WTC11 (cell line): ENCODE measurements at regions not wholly inside any gene's neighbourhood (a gene's known extent, or its start where the extent isn't known, plus 50 kb on each side); places are given as distances from the start of the nearest gene placed in this dataset.

Source experiments
- ATAC-seq: fragments of 200-7000 bp; cut with Tn5 transposase; 2 replicates; pipeline ENCODE4 v1.10.0; 2021; ENCODE audit warnings: mild to moderate bottlenecking, moderate library complexity
- CTCF ChIA-PET: fragments of 300-600 bp; sonication (Branson Sonifier 250); formaldehyde crosslinking; loops from one replicate; lab custom pipeline; 2021; ENCODE audit warnings: antibody characterized with exemption; lab: Charles Lee
- POLR2A ChIA-PET: fragments of 350-600 bp; sonication (Branson Sonifier 250); formaldehyde crosslinking; loops from one replicate; lab custom pipeline; 2021; ENCODE audit warnings: antibody characterized with exemption; lab: Charles Lee
- DNase-seq: peaks from one replicate; pipeline ENCODE4 v3.0.0; 2021; ENCODE audit warnings: low spot score
- H3K27ac Mint-ChIP-seq: 2 replicates; pipeline ENCODE4 v1.8.0; 2021; ENCODE audit warnings: mixed read lengths
- H3K27me3 Mint-ChIP-seq: 2 replicates; pipeline ENCODE4 v1.8.0; 2021; ENCODE audit warnings: low read depth, mild to moderate bottlenecking, moderate library complexity, mixed read lengths
- H3K36me3 Mint-ChIP-seq: 2 replicates; pipeline ENCODE4 v1.8.0; 2021; ENCODE audit warnings: mixed read lengths
- H3K4me1 Mint-ChIP-seq: 2 replicates; pipeline ENCODE4 v1.8.0; 2022; ENCODE audit warnings: mixed read lengths
- H3K4me3 Mint-ChIP-seq: 2 replicates; pipeline ENCODE4 v1.8.0; 2021; ENCODE audit warnings: mild to moderate bottlenecking, moderate library complexity, mixed read lengths
- H3K9me3 Mint-ChIP-seq: 2 replicates; pipeline ENCODE4 v1.8.0; 2021; ENCODE audit warnings: mixed read lengths
- ATF1 ChIP-seq: sonication (generic); formaldehyde crosslinking; IDR thresholded peaks from 2 replicates; pipeline ENCODE4 v1.8.1; 2023; ENCODE audit warnings: mild to moderate bottlenecking, moderate library complexity, missing genetic modification reagents
- CBFB ChIP-seq: sonication (generic); formaldehyde crosslinking; IDR thresholded peaks from 2 replicates; pipeline ENCODE4 v1.8.1; 2022; ENCODE audit warnings: mild to moderate bottlenecking, low read depth, missing genetic modification reagents
- CREM ChIP-seq: sonication (generic); formaldehyde crosslinking; IDR thresholded peaks from 2 replicates; pipeline ENCODE4 v1.8.1; 2022; ENCODE audit warnings: mild to moderate bottlenecking, missing genetic modification reagents, moderate library complexity
- EMX1 ChIP-seq: fragments of 250-450 bp; sonication (Bioruptor Pico); IDR thresholded peaks from 2 replicates; pipeline ENCODE4 v1.8.0; 2021; ENCODE audit warnings: mild to moderate bottlenecking
- ESRRA ChIP-seq: sonication (generic); formaldehyde crosslinking; IDR thresholded peaks from 2 replicates; pipeline ENCODE4 v1.8.1; 2022; ENCODE audit warnings: mild to moderate bottlenecking, missing genetic modification reagents, borderline replicate concordance
- ETV6 ChIP-seq: sonication (generic); formaldehyde crosslinking; IDR thresholded peaks from 2 replicates; pipeline ENCODE4 v1.8.1; 2022; ENCODE audit warnings: mild to moderate bottlenecking, missing genetic modification reagents
- HMGA2 ChIP-seq: fragments of 250-450 bp; sonication (Bioruptor Pico); IDR thresholded peaks from 2 replicates; pipeline ENCODE4 v1.4.0; 2021; ENCODE audit warnings: mild to moderate bottlenecking, moderate library complexity
- HMGXB4 ChIP-seq: sonication (generic); formaldehyde crosslinking; IDR thresholded peaks from 2 replicates; pipeline ENCODE4 v1.8.1; 2023; ENCODE audit warnings: mild to moderate bottlenecking, moderate library complexity, missing genetic modification reagents
- JAZF1 ChIP-seq: fragments of 250-450 bp; sonication (Bioruptor Pico); IDR thresholded peaks from 2 replicates; pipeline ENCODE4 v1.9.0; 2021; ENCODE audit warnings: moderate library complexity, mild to moderate bottlenecking, inconsistent platforms
- MYBL2 ChIP-seq: sonication (generic); formaldehyde crosslinking; IDR thresholded peaks from 2 replicates; pipeline ENCODE4 v1.8.1; 2023; ENCODE audit warnings: mild to moderate bottlenecking, moderate library complexity, missing genetic modification reagents
- SP1 ChIP-seq: sonication (generic); formaldehyde crosslinking; conservative IDR thresholded peaks from 2 replicates; pipeline ENCODE4 v1.8.1; 2022; ENCODE audit warnings: missing genetic modification reagents
- TEAD4 ChIP-seq: sonication (generic); formaldehyde crosslinking; IDR thresholded peaks from 2 replicates; pipeline ENCODE4 v1.8.0; 2022; ENCODE audit warnings: mild to moderate bottlenecking, missing genetic modification reagents
- USF2 ChIP-seq: sonication (generic); formaldehyde crosslinking; IDR thresholded peaks from 2 replicates; pipeline ENCODE4 v1.8.1; 2023; ENCODE audit warnings: mild to moderate bottlenecking, missing genetic modification reagents, moderate library complexity
- ZNF416 ChIP-seq: fragments of 250-450 bp; sonication (Bioruptor Pico); IDR thresholded peaks from 2 replicates; pipeline ENCODE4 v1.9.0; 2021; ENCODE audit warnings: mild to moderate bottlenecking, inconsistent platforms
- TF ChIP-seq, protein P1 (sequence below): sonication (generic); formaldehyde crosslinking; IDR thresholded peaks from 2 replicates; pipeline ENCODE4 v1.8.1; 2023; ENCODE audit warnings: mild to moderate bottlenecking, missing genetic modification reagents
- TF ChIP-seq, protein P2 (sequence below): sonication (generic); formaldehyde crosslinking; IDR thresholded peaks from 2 replicates; pipeline ENCODE4 v1.8.1; 2022; ENCODE audit warnings: mild to moderate bottlenecking, missing genetic modification reagents, moderate library complexity, borderline replicate concordance
- TF ChIP-seq, protein P3 (sequence below): sonication (generic); formaldehyde crosslinking; IDR thresholded peaks from 2 replicates; pipeline ENCODE4 v1.8.0; 2023; ENCODE audit warnings: missing genetic modification reagents, mild to moderate bottlenecking, borderline replicate concordance
- TF ChIP-seq, protein P4 (sequence below): sonication (generic); formaldehyde crosslinking; IDR thresholded peaks from 2 replicates; pipeline ENCODE4 v1.8.1; 2022; ENCODE audit warnings: missing genetic modification reagents, borderline replicate concordance
- TF ChIP-seq, protein P5 (sequence below): fragments of 250-450 bp; sonication (Bioruptor Pico); conservative IDR thresholded peaks from 2 replicates; pipeline ENCODE4 v1.9.0; 2021; ENCODE audit warnings: mild to moderate bottlenecking
- TF ChIP-seq, protein P6 (sequence below): fragments of 250-450 bp; sonication (Bioruptor Pico); IDR thresholded peaks from 2 replicates; pipeline ENCODE4 v1.8.0; 2021; ENCODE audit warnings: mild to moderate bottlenecking

DNA sequence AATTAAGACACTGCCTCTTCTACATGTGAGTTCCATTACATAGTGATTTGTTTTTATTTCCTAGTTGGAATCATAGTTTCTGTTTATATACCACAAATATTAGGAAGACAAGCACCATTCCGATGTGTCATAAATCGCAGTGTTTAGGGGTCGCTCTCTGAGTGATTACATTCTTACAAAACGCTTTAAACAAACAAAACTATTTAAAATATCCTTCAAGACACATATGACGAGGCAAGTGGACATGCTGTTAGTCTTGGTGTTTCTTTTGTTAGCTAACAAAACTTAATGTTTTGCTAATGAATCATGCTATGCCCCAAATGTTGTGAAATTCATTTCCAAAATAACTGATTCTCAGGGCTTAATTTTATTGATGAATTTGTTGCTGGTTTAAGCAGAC, 1219.3 kb upstream of the PRKX start:
- ChIA-PET CTCF (no interaction called here), POLR2A (interaction anchor here (0.5 kb wide), 1 partner anchor 839 kb away, joined by 5 read pairs; no protein-coding TSS in a partner anchor)
- DNase-seq, result no peak
- Mint-ChIP-seq H3K9me3 (no peaks in the 10 kb centered on the region), H3K36me3 (no peaks in the 10 kb centered on the region), H3K27ac (no peak overlapping the region), H3K4me3 (no peak overlapping the region), H3K27me3 (no peaks in the 10 kb centered on the region), H3K4me1 (no peaks in the 10 kb centered on the region)
- no peak for ATAC-seq
- no peak for TF ChIP-seq USF2
- no peak for TF ChIP-seq CREM (CRISPR knock-in tag)
- no peak for TF ChIP-seq CBFB (CRISPR knock-in tag)
- no peak for TF ChIP-seq ATF1
- no peak for TF ChIP-seq TEAD4 (CRISPR knock-in tag)
- no peak for TF ChIP-seq HMGXB4 (CRISPR knock-in tag)
- TF ChIP-seq ESRRA (CRISPR knock-in tag), result no peak

- no peak for DNase-seq
- POLR2A ChIA-PET, result no interaction called here
- no peak overlapping the region for H3K4me3 Mint-ChIP-seq
- no peaks in the 10 kb centered on the region for H3K36me3 Mint-ChIP-seq
- no peak for ATAC-seq
- H3K27me3 Mint-ChIP-seq, result no peaks in the 10 kb centered on the region
- no peak overlapping the region; the same call in 1 of the 2 replicates for H3K27ac Mint-ChIP-seq
- no peaks in the 10 kb centered on the region for H3K4me1 Mint-ChIP-seq
- TF ChIP-seq HMGA2 (no peak), ZNF416 (no peak), ETV6 (CRISPR knock-in tag) (no peak), JAZF1 (no peak), EMX1 (CRISPR knock-in tag) (no peak), MYBL2 (no peak), SP1 (CRISPR knock-in tag) (no peak), CBFB (CRISPR knock-in tag) (no peak)
- TF ChIP-seq, protein P1, sequence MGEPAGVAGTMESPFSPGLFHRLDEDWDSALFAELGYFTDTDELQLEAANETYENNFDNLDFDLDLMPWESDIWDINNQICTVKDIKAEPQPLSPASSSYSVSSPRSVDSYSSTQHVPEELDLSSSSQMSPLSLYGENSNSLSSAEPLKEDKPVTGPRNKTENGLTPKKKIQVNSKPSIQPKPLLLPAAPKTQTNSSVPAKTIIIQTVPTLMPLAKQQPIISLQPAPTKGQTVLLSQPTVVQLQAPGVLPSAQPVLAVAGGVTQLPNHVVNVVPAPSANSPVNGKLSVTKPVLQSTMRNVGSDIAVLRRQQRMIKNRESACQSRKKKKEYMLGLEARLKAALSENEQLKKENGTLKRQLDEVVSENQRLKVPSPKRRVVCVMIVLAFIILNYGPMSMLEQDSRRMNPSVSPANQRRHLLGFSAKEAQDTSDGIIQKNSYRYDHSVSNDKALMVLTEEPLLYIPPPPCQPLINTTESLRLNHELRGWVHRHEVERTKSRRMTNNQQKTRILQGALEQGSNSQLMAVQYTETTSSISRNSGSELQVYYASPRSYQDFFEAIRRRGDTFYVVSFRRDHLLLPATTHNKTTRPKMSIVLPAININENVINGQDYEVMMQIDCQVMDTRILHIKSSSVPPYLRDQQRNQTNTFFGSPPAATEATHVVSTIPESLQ, result no peak
- TF ChIP-seq, protein P2, sequence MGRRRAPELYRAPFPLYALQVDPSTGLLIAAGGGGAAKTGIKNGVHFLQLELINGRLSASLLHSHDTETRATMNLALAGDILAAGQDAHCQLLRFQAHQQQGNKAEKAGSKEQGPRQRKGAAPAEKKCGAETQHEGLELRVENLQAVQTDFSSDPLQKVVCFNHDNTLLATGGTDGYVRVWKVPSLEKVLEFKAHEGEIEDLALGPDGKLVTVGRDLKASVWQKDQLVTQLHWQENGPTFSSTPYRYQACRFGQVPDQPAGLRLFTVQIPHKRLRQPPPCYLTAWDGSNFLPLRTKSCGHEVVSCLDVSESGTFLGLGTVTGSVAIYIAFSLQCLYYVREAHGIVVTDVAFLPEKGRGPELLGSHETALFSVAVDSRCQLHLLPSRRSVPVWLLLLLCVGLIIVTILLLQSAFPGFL (CRISPR knock-in tag), result no peak
- TF ChIP-seq, protein P3, sequence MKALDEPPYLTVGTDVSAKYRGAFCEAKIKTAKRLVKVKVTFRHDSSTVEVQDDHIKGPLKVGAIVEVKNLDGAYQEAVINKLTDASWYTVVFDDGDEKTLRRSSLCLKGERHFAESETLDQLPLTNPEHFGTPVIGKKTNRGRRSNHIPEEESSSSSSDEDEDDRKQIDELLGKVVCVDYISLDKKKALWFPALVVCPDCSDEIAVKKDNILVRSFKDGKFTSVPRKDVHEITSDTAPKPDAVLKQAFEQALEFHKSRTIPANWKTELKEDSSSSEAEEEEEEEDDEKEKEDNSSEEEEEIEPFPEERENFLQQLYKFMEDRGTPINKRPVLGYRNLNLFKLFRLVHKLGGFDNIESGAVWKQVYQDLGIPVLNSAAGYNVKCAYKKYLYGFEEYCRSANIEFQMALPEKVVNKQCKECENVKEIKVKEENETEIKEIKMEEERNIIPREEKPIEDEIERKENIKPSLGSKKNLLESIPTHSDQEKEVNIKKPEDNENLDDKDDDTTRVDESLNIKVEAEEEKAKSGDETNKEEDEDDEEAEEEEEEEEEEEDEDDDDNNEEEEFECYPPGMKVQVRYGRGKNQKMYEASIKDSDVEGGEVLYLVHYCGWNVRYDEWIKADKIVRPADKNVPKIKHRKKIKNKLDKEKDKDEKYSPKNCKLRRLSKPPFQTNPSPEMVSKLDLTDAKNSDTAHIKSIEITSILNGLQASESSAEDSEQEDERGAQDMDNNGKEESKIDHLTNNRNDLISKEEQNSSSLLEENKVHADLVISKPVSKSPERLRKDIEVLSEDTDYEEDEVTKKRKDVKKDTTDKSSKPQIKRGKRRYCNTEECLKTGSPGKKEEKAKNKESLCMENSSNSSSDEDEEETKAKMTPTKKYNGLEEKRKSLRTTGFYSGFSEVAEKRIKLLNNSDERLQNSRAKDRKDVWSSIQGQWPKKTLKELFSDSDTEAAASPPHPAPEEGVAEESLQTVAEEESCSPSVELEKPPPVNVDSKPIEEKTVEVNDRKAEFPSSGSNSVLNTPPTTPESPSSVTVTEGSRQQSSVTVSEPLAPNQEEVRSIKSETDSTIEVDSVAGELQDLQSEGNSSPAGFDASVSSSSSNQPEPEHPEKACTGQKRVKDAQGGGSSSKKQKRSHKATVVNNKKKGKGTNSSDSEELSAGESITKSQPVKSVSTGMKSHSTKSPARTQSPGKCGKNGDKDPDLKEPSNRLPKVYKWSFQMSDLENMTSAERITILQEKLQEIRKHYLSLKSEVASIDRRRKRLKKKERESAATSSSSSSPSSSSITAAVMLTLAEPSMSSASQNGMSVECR (CRISPR knock-in tag), result no peak
- TF ChIP-seq, protein P4, sequence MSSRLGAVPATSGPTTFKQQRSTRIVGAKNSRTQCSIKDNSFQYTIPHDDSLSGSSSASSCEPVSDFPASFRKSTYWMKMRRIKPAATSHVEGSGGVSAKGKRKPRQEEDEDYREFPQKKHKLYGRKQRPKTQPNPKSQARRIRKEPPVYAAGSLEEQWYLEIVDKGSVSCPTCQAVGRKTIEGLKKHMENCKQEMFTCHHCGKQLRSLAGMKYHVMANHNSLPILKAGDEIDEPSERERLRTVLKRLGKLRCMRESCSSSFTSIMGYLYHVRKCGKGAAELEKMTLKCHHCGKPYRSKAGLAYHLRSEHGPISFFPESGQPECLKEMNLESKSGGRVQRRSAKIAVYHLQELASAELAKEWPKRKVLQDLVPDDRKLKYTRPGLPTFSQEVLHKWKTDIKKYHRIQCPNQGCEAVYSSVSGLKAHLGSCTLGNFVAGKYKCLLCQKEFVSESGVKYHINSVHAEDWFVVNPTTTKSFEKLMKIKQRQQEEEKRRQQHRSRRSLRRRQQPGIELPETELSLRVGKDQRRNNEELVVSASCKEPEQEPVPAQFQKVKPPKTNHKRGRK (CRISPR knock-in tag), result no peak
- TF ChIP-seq, protein P5, sequence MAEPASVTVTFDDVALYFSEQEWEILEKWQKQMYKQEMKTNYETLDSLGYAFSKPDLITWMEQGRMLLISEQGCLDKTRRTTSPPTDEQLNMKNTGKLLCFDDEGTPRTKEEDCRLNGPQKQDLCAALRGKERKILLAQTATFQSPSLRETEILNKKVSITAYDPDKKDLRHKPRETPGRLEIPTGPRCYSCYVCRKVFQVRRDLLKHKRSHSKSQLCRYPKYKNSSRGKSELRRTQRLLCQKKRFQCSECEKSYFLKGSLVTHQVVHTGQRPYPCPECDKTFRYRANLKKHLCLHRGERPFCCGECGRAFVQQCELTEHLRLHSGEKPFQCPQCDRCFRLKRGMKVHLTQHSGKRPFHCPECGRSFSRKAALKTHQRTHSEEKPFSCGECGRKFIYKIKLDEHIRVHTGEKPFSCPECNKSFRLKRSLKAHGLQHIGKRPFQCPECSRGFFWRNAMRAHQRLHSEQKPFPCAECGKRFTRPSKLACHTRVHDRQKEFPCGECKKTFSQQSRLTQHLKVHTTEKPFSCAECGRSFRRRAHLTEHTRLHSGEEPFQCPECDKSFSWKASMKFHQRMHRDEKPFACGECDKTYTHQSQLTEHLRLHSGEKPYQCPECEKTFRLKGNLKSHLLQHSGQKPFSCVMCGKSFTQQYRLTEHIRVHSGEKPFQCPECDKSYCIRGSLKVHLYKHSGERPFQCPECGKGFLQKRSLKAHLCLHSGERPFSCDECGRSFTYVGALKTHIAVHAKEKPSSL (CRISPR knock-in tag), result no peak
- TF ChIP-seq, protein P6, sequence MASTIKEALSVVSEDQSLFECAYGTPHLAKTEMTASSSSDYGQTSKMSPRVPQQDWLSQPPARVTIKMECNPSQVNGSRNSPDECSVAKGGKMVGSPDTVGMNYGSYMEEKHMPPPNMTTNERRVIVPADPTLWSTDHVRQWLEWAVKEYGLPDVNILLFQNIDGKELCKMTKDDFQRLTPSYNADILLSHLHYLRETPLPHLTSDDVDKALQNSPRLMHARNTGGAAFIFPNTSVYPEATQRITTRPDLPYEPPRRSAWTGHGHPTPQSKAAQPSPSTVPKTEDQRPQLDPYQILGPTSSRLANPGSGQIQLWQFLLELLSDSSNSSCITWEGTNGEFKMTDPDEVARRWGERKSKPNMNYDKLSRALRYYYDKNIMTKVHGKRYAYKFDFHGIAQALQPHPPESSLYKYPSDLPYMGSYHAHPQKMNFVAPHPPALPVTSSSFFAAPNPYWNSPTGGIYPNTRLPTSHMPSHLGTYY (CRISPR knock-in tag), result no peak
- no peaks in the 10 kb centered on the region for H3K9me3 Mint-ChIP-seq
- CTCF ChIA-PET, result no interaction called here
Measured at GRCh38 chrX:4930426-4930825, 1217.0 kb upstream of the PRKX start.
